ENCODE measurements at regions not wholly inside any gene's neighbourhood (a gene's known extent, or its start where the extent isn't known, plus 50 kb on each side); places are given as distances from the start of the nearest gene placed in this dataset.

DNA sequence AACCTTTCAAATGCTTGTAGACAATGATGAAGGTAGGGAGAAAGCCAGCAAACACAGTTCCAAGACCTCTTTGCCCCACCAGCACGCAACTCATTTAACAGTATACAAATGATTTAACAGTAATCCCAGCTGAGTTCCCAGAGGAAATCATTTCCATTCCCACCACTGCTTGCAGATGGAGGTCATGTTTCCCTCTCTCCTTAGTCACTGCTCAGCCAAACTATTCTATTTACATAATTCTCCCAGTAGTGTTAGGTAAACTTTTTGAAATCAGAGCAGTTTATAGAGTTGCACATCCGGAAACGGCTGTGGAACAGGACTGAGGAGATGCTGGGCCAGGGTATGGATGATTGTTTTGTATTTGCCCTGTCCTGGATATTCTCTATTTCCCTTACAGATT, 328.5 kb downstream of the FIGN start:
- ATAC-seq (peak; percentile 60; the same call in 1 of the 2 replicates), DNase-seq (peak; percentile 30)
- no TSS peak for BruUV-seq (replicated peaks)
- Histone ChIP-seq H3K4me2 (ENCODE audit: low read length) (no peak overlapping the region), H3K9ac (ENCODE audit: low read length) (no peak overlapping the region), H4K20me1 (ENCODE audit: low read length) (no peaks in the 10 kb centered on the region), H3K4me3 (ENCODE audit: low read length) (no peak overlapping the region), H2AFZ (ENCODE audit: low read length) (no peak overlapping the region), H3K27me3 (ENCODE audit: low read length) (no peaks in the 10 kb centered on the region), H3F3A (ENCODE audit: low read length, unreplicated experiment) (no peaks in the 10 kb centered on the region), H3K9me2 (replicated peaks; ENCODE audit: low read length) (no peaks in the 10 kb centered on the region), H3K79me2 (ENCODE audit: low read length) (no peaks in the 10 kb centered on the region), H3K4me1 (ENCODE audit: insufficient read depth, low read length) (0 out of 2 replicates have a peak, but pooled peaks cover 6% of the 10 kb centered on the region), H3K27ac (ENCODE audit: low read length) (no peak overlapping the region), H3K36me3 (ENCODE audit: low read depth, low read length) (no peaks in the 10 kb centered on the region), H3K9me3 (ENCODE audit: low read length) (no peaks in the 10 kb centered on the region)
- TF ChIP-seq EZH2phosphoT487 (IDR thresholded peaks at IDR 0.05; ENCODE audit: borderline replicate concordance, low read length): no peak
- TF ChIP-seq, protein P1, sequence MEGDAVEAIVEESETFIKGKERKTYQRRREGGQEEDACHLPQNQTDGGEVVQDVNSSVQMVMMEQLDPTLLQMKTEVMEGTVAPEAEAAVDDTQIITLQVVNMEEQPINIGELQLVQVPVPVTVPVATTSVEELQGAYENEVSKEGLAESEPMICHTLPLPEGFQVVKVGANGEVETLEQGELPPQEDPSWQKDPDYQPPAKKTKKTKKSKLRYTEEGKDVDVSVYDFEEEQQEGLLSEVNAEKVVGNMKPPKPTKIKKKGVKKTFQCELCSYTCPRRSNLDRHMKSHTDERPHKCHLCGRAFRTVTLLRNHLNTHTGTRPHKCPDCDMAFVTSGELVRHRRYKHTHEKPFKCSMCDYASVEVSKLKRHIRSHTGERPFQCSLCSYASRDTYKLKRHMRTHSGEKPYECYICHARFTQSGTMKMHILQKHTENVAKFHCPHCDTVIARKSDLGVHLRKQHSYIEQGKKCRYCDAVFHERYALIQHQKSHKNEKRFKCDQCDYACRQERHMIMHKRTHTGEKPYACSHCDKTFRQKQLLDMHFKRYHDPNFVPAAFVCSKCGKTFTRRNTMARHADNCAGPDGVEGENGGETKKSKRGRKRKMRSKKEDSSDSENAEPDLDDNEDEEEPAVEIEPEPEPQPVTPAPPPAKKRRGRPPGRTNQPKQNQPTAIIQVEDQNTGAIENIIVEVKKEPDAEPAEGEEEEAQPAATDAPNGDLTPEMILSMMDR (conservative IDR thresholded peaks at IDR 0.05; ENCODE audit: low read depth, low read length): no peak
- intact Hi-C loops (cut with micrococcal nuclease): no loop called here
- POLR2A ChIA-PET (ENCODE audit: unreplicated experiment): no interaction called here
- CTCF ChIA-PET: no interaction called here

DNA sequence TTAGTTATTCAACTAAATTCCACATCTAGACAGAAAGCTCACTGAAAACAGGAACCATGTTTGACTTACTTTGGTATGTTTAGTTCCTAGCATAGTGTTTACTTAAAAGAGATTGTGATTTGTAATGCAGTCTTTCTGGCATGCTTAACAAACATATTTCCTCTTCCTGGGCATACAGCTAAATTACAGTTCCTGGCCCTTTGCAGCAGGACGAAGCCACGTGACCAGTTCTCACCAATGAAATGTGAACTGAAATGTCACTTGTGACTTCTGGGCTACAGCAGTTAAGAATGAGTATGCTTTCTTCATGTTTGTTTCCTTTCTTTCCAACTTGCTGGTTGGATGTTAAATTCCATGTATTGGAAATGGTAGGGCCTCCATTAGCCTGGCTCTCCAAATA, 330.5 kb downstream of the FIGN start:
- no peak overlapping the region for H2AFZ ChIP-seq (ENCODE audit: low read length)
- no peak overlapping the region for H3K9ac ChIP-seq (ENCODE audit: low read length)
- H3F3A ChIP-seq (ENCODE audit: low read length, unreplicated experiment): no peaks in the 10 kb centered on the region
- H3K4me2 ChIP-seq (ENCODE audit: low read length): no peak overlapping the region
- BruUV-seq (replicated peaks): no TSS peak
- H3K4me1 ChIP-seq (ENCODE audit: insufficient read depth, low read length): 0 out of 2 replicates have a peak, but pooled peaks cover 6% of the 10 kb centered on the region
- no peaks in the 10 kb centered on the region for H3K79me2 ChIP-seq (ENCODE audit: low read length)
- H3K27me3 ChIP-seq (ENCODE audit: low read length): no peaks in the 10 kb centered on the region
- CTCF ChIA-PET: no interaction called here
- H3K36me3 ChIP-seq (ENCODE audit: low read depth, low read length): no peaks in the 10 kb centered on the region
- TF ChIP-seq EZH2 (IDR thresholded peaks at IDR 0.05; ENCODE audit: low read length, unreplicated experiment) (no peak), EZH2phosphoT487 (IDR thresholded peaks at IDR 0.05; ENCODE audit: borderline replicate concordance, low read length) (no peak)
- TF ChIP-seq, protein P1 (conservative IDR thresholded peaks at IDR 0.05; ENCODE audit: low read depth, low read length): no peak
- no peak for ATAC-seq
- H3K27ac ChIP-seq (ENCODE audit: low read length): no peak overlapping the region
- POLR2A ChIA-PET (ENCODE audit: unreplicated experiment): no interaction called here
- DNase-seq: no peak
- H4K20me1 ChIP-seq (ENCODE audit: low read length): no peaks in the 10 kb centered on the region
- no peaks in the 10 kb centered on the region for H3K9me3 ChIP-seq (ENCODE audit: low read length)
- H3K4me3 ChIP-seq (ENCODE audit: low read length): no peak overlapping the region
- intact Hi-C loops (cut with micrococcal nuclease): no loop called here
- H3K9me2 ChIP-seq (replicated peaks; ENCODE audit: low read length): no peaks in the 10 kb centered on the region

DNA sequence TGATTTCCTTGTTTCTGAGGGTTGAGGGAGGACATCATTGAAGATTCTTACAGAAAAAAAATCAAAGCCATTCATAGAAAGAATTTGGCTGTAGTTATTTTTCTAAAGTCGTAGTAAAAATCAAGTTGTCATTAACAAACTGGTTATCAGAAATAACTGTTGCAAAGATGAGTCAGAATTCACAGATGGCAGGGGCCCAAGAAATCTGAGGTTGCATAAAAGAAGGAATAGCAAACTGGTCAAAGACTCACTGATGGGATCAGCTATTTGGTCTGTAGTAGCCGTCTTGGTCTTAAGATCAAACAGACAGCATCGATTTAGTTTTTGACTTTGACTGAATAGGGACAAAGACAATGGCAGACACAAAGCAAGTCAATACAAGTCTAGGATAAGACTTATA, 334.3 kb downstream of the FIGN start:
- no TSS peak for BruUV-seq (replicated peaks)
- H3K4me2 ChIP-seq (ENCODE audit: low read length): no peak overlapping the region
- CTCF ChIA-PET: no interaction called here

More for the DNA sequence above, 334.3 kb downstream of the FIGN start:
- TF ChIP-seq EZH2phosphoT487 (IDR thresholded peaks at IDR 0.05; ENCODE audit: borderline replicate concordance, low read length): no peak
- TF ChIP-seq, protein P1 (conservative IDR thresholded peaks at IDR 0.05; ENCODE audit: low read depth, low read length): no peak
- TF ChIP-seq EZH2 (IDR thresholded peaks at IDR 0.05; ENCODE audit: low read length, unreplicated experiment): no peak
- H3K27ac ChIP-seq (ENCODE audit: low read length): no peak overlapping the region
- DNase-seq: peak; percentile 55
- H3K9me2 ChIP-seq (replicated peaks; ENCODE audit: low read length): no peaks in the 10 kb centered on the region
- H4K20me1 ChIP-seq (ENCODE audit: low read length): no peaks in the 10 kb centered on the region
- no peaks in the 10 kb centered on the region for H3K9me3 ChIP-seq (ENCODE audit: low read length)
- H3F3A ChIP-seq (ENCODE audit: low read length, unreplicated experiment): no peaks in the 10 kb centered on the region
- no peak overlapping the region for H3K9ac ChIP-seq (ENCODE audit: low read length)
- H3K36me3 ChIP-seq (ENCODE audit: low read depth, low read length): no peaks in the 10 kb centered on the region
- intact Hi-C loops (cut with micrococcal nuclease): no loop called here
- no peaks in the 10 kb centered on the region for H3K79me2 ChIP-seq (ENCODE audit: low read length)
- H3K4me3 ChIP-seq (ENCODE audit: low read length): no peak overlapping the region
- H3K27me3 ChIP-seq (ENCODE audit: low read length): peaks cover 18% of the 10 kb centered on the region
- ATAC-seq: no peak
- H3K4me1 ChIP-seq (ENCODE audit: insufficient read depth, low read length): no peaks in the 10 kb centered on the region
- POLR2A ChIA-PET (ENCODE audit: unreplicated experiment): no interaction called here
- H2AFZ ChIP-seq (ENCODE audit: low read length): no peak overlapping the region

All from PC-3 (cell line).